ENCODE measurements at regions not wholly inside any gene's neighbourhood (a gene's known extent, or its start where the extent isn't known, plus 50 kb on each side); places are given as distances from the start of the nearest gene placed in this dataset.
"Not testable (repeated sequence)": the region's sequence is repeated elsewhere in the genome, so short reads cannot be mapped to it uniquely, and the experiment has no call there.

GRCh38 chr3:18988614-18989229 is 159.6 kb upstream of the KCNH8 start:
- peak in 2 of 56 donors; percentile 1 to 54 for DNase-seq

- peak in 5 of 56 donors; percentile 1 to 20 (median 6) for DNase-seq
These were observed 160.4 kb upstream of the KCNH8 start for GRCh38 chr3:18987862-18988447.

- no peak for DNase-seq
These were observed 161.2 kb upstream of the KCNH8 start for GRCh38 chr3:18987070-18987469.

GRCh38 chr3:18982920-18983319 is 165.4 kb upstream of the KCNH8 start:
- no peak for DNase-seq

GRCh38 chr3:18976102-18976501 is 172.2 kb upstream of the KCNH8 start:
- DNase-seq, result not testable (repeated sequence)

- no peak for DNase-seq
These were observed 180.2 kb upstream of the KCNH8 start for GRCh38 chr3:18968120-18968519.

GRCh38 chr3:18965781-18966180 is 182.5 kb upstream of the KCNH8 start:
- DNase-seq, result no peak

GRCh38 chr3:18964640-18965039 is 183.7 kb upstream of the KCNH8 start:
- no peak for DNase-seq

GRCh38 chr3:18951333-18951732 is 197.0 kb upstream of the KCNH8 start:
- DNase-seq, result peak in 8 of 56 donors; percentile 0 to 16 (median 6)

GRCh38 chr3:18946524-18946923 is 201.8 kb upstream of the KCNH8 start:
- DNase-seq, result no peak

- no peak for DNase-seq
These were observed 210.7 kb upstream of the KCNH8 start for GRCh38 chr3:18937574-18937973.

GRCh38 chr3:18919158-18919557 is 229.2 kb upstream of the KCNH8 start:
- DNase-seq, result no peak

GRCh38 chr3:18917923-18918322 is 230.4 kb upstream of the KCNH8 start:
- DNase-seq, result no peak

- no peak for DNase-seq
These were observed 246.1 kb upstream of the KCNH8 start for GRCh38 chr3:18902081-18902793.

GRCh38 chr3:18901571-18901970 is 246.7 kb upstream of the KCNH8 start:
- DNase-seq, result no peak

- no peak for DNase-seq
These were observed 247.3 kb upstream of the KCNH8 start for GRCh38 chr3:18900994-18901393.

GRCh38 chr3:18898911-18899310 is 249.4 kb upstream of the KCNH8 start:
- DNase-seq, result peak in 1 of 56 donors; percentile 1

- no peak for DNase-seq
These were observed 255.6 kb upstream of the KCNH8 start for GRCh38 chr3:18892756-18893155.

GRCh38 chr3:18892047-18892446 is 256.3 kb upstream of the KCNH8 start:
- no peak for DNase-seq

GRCh38 chr3:18891641-18892040 is 256.7 kb upstream of the KCNH8 start:
- peak in 2 of 56 donors; percentile 9 to 10 for DNase-seq

GRCh38 chr3:18890449-18890848 is 257.9 kb upstream of the KCNH8 start:
- no peak for DNase-seq

- no peak for DNase-seq
These were observed 259.5 kb upstream of the KCNH8 start for GRCh38 chr3:18888819-18889218.

GRCh38 chr3:18888370-18888769 is 259.9 kb upstream of the KCNH8 start:
- DNase-seq, result peak in 1 of 56 donors; percentile 12
